DOHH2 (cell line): ENCODE measurements at regions not wholly inside any gene's neighbourhood (a gene's known extent, or its start where the extent isn't known, plus 50 kb on each side); places are given as distances from the start of the nearest gene placed in this dataset.
"Not testable (repeated sequence)": the region's sequence is repeated elsewhere in the genome, so short reads cannot be mapped to it uniquely, and the experiment has no call there.

Source experiments
- H3F3A ChIP-seq: fragments of 200-600 bp; sonication (generic), shearing (Covaris generic); 2 replicates; pipeline ENCODE4 v1.6.0; 2016; ENCODE audit warnings: antibody characterized with exemption, mild to moderate bottlenecking; ENCODE audit not compliant: control insufficient read depth, insufficient read depth
- H3K27ac ChIP-seq: fragments of 200-600 bp; sonication (generic); 2 replicates; pipeline ENCODE4 v1.5.1; 2014; ENCODE audit warnings: low read depth, mild to moderate bottlenecking, low read length, moderate library complexity
- H3K27me3 ChIP-seq: fragments of 200-600 bp; sonication (generic); 2 replicates; pipeline ENCODE4 v1.6.1; 2014; ENCODE audit warnings: mild to moderate bottlenecking, low read length, mixed read lengths; ENCODE audit not compliant: control insufficient read depth
- H3K36me3 ChIP-seq: fragments of 200-600 bp; sonication (generic); 2 replicates; pipeline ENCODE4 v1.6.1; 2014; ENCODE audit warnings: mild to moderate bottlenecking, low read length, moderate library complexity, mixed read lengths; ENCODE audit not compliant: control insufficient read depth
- H3K4me1 ChIP-seq: fragments of 200-600 bp; sonication (generic); 2 replicates; pipeline ENCODE4 v1.6.1; 2014; ENCODE audit warnings: mild to moderate bottlenecking, low read length, mixed read lengths; ENCODE audit not compliant: control insufficient read depth
- H3K4me2 ChIP-seq: fragments of 200-600 bp; sonication (generic); 2 replicates; pipeline ENCODE4 v1.6.0; 2014; ENCODE audit warnings: mild to moderate bottlenecking, low read length, moderate library complexity
- H3K4me3 ChIP-seq: fragments of 200-600 bp; sonication (generic); 2 replicates; pipeline ENCODE4 v1.5.1; 2014; ENCODE audit warnings: mild to moderate bottlenecking, low read length, mixed read lengths
- H3K79me2 ChIP-seq: fragments of 200-600 bp; sonication (generic); 2 replicates; pipeline ENCODE4 v1.6.1; 2014; ENCODE audit warnings: mild to moderate bottlenecking, low read length, mixed read lengths; ENCODE audit not compliant: control insufficient read depth
- H3K9me2 ChIP-seq: fragments of 200-600 bp; sonication (generic); replicated peaks from 2 replicates; pipeline ENCODE4 v1.6.1; 2014; ENCODE audit warnings: mild to moderate bottlenecking, low read length, mixed read lengths; ENCODE audit not compliant: control insufficient read depth
- H3K9me3 ChIP-seq: fragments of 200-600 bp; sonication (generic); 2 replicates; pipeline ENCODE4 v1.6.1; 2014; ENCODE audit warnings: antibody characterized with exemption, low read length, mixed read lengths; ENCODE audit not compliant: control insufficient read depth, insufficient read depth
- H4K20me1 ChIP-seq: fragments of 200-600 bp; sonication (generic); 2 replicates; pipeline ENCODE4 v1.6.0; 2014; ENCODE audit warnings: low read depth, mild to moderate bottlenecking, antibody characterized with exemption, low read length, moderate library complexity; ENCODE audit not compliant: control insufficient read depth, insufficient read depth
- CTCF ChIP-seq: fragments of 200-600 bp; sonication (generic); IDR thresholded peaks from one replicate; pipeline ENCODE4 v1.5.1; 2014; ENCODE audit warnings: antibody characterized with exemption, mild to moderate bottlenecking, low read depth, low read length; ENCODE audit not compliant: poor library complexity, severe bottlenecking
- EZH2phosphoT487 ChIP-seq: fragments of 200-600 bp; sonication (generic); IDR thresholded peaks from 2 replicates; pipeline ENCODE4 v1.6.1; 2017; ENCODE audit warnings: borderline replicate concordance, mild to moderate bottlenecking, antibody characterized with exemption, low read length, moderate library complexity, mixed read lengths

GRCh38 chr15:31615643-31616415 lies 289.2 kb downstream of the KLF13 start:
- no peaks in the 10 kb centered on the region for H3K79me2 ChIP-seq
- TF ChIP-seq CTCF: no peak
- no peak for TF ChIP-seq EZH2phosphoT487
- no peak overlapping the region for H3K27ac ChIP-seq
- no peaks in the 10 kb centered on the region for H3K36me3 ChIP-seq
- H3F3A ChIP-seq: no peaks in the 10 kb centered on the region
- H3K4me3 ChIP-seq: no peak overlapping the region
- no peak overlapping the region for H3K4me2 ChIP-seq
- no peaks in the 10 kb centered on the region for H3K9me3 ChIP-seq
- no peaks in the 10 kb centered on the region for H4K20me1 ChIP-seq
- no peaks in the 10 kb centered on the region for H3K4me1 ChIP-seq
- no peaks in the 10 kb centered on the region for H3K9me2 ChIP-seq
- H3K27me3 ChIP-seq: no peaks in the 10 kb centered on the region

- H3K4me1 ChIP-seq, H3K4me3 ChIP-seq, H4K20me1 ChIP-seq, H3K27ac ChIP-seq, H3K4me2 ChIP-seq, H3F3A ChIP-seq, H3K9me2 ChIP-seq, H3K36me3 ChIP-seq, H3K79me2 ChIP-seq, H3K9me3 ChIP-seq, H3K27me3 ChIP-seq: not testable (repeated sequence)
Measured at GRCh38 chr15:31623297-31623696, 296.7 kb downstream of the KLF13 start.

- not testable (repeated sequence) for H4K20me1 ChIP-seq, H3F3A ChIP-seq
Measured at GRCh38 chr15:31624115-31624514, 297.5 kb downstream of the KLF13 start.

DNA sequence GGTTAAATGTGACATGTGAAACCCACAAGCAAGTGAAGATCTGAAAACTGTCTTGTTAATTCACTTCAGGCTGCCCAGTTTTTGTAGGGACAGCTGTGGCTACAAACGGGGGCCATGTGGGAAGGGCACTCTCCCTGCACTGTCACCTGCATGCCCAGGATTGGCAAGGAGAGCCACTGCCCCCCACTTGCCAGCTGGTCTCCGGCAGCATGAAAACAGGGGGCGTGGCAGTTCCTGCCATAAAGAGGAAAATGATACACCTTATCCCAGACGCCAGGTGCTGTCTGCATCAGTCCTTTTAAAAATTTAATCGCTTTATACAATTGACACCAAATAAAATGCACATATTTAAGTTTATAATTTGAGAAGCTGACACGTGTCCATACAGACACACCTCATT lies 309.1 kb downstream of the KLF13 start:
- not testable (repeated sequence) for H3K9me3 ChIP-seq, H3K4me2 ChIP-seq, H3K9me2 ChIP-seq, H3K36me3 ChIP-seq, H3K4me1 ChIP-seq, H3K27ac ChIP-seq, H3F3A ChIP-seq, H3K79me2 ChIP-seq, H4K20me1 ChIP-seq, H3K4me3 ChIP-seq, H3K27me3 ChIP-seq

More at GRCh38 chr15:31624115-31624514, 297.5 kb downstream of the KLF13 start:
- H3K36me3 ChIP-seq, H3K4me3 ChIP-seq, H3K4me2 ChIP-seq, H3K27ac ChIP-seq, H3K9me3 ChIP-seq, H3K27me3 ChIP-seq, H3K79me2 ChIP-seq, H3K9me2 ChIP-seq, H3K4me1 ChIP-seq: not testable (repeated sequence)

- not testable (repeated sequence) for H3K27ac ChIP-seq, H3K27me3 ChIP-seq, H3K4me2 ChIP-seq, H3K4me1 ChIP-seq, H3F3A ChIP-seq, H3K9me3 ChIP-seq, H3K9me2 ChIP-seq, H3K4me3 ChIP-seq, H4K20me1 ChIP-seq, H3K36me3 ChIP-seq, H3K79me2 ChIP-seq
Measured at GRCh38 chr15:31636911-31637310, 310.3 kb downstream of the KLF13 start.

DNA sequence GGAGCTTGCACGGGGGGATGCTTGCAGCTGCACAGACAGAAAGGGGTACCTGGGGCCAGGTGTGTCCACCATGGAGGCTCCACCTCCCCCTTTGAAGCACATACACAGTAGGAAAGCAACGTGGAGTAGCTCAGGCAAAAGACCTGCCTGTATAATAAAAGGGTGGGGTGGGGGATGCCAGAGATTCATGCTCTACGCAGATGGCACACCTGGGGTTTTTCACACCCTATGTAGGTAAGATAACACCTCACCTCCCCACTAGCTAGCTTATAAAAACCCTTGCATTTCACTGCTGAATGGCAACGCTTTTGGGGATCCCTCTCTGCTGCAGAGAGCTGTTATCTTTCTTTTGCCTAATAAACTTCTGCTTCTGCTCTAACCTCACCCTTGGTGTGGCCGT lies 317.3 kb downstream of the KLF13 start:
- H4K20me1 ChIP-seq, H3K9me2 ChIP-seq, H3K27ac ChIP-seq, H3K4me1 ChIP-seq, H3K9me3 ChIP-seq, H3F3A ChIP-seq, H3K79me2 ChIP-seq, H3K36me3 ChIP-seq, H3K4me2 ChIP-seq, H3K4me3 ChIP-seq, H3K27me3 ChIP-seq: not testable (repeated sequence)

GRCh38 chr15:31644761-31645160 lies 318.1 kb downstream of the KLF13 start:
- not testable (repeated sequence) for H3K27me3 ChIP-seq, H3K36me3 ChIP-seq, H3K4me1 ChIP-seq, H3F3A ChIP-seq, H3K79me2 ChIP-seq, H4K20me1 ChIP-seq, H3K4me3 ChIP-seq, H3K9me2 ChIP-seq, H3K4me2 ChIP-seq, H3K27ac ChIP-seq, H3K9me3 ChIP-seq
